Endothelial cell of umbilical vein (primary cell): ENCODE measurements at regions not wholly inside any gene's neighbourhood (a gene's known extent, or its start where the extent isn't known, plus 50 kb on each side); places are given as distances from the start of the nearest gene placed in this dataset.

ENCODE experiments used
- EZH2 ChIP-seq: IDR thresholded peaks from 2 replicates; pipeline ENCODE4 v1.6.1; 2012; ENCODE audit warnings: borderline replicate concordance, low read depth, mild to moderate bottlenecking, moderate library complexity, low read length, inconsistent platforms; ENCODE audit not compliant: severe bottlenecking
- POLR2AphosphoS5 ChIP-seq: IDR thresholded peaks from 2 replicates; pipeline ENCODE4 v1.6.1; 2012; ENCODE audit warnings: low read depth, mild to moderate bottlenecking, control low read depth, low read length, moderate library complexity; ENCODE audit not compliant: insufficient read depth
- TF ChIP-seq, protein P1 (sequence below), 2 donors: IDR thresholded peaks; 1 replicate in 1 of 2; 2 replicates in 1 of 2; pipeline ENCODE4 v1.5.1; 2011; ENCODE audit warnings: low read length in 2 of 2, mild to moderate bottlenecking in 2 of 2, moderate library complexity in 2 of 2, control low read depth in 1 of 2, inconsistent platforms in 1 of 2, low read depth in 1 of 2; ENCODE audit not compliant: insufficient read depth in 1 of 2; ENCODE audit errors: extremely low read depth in 1 of 2

DNA sequence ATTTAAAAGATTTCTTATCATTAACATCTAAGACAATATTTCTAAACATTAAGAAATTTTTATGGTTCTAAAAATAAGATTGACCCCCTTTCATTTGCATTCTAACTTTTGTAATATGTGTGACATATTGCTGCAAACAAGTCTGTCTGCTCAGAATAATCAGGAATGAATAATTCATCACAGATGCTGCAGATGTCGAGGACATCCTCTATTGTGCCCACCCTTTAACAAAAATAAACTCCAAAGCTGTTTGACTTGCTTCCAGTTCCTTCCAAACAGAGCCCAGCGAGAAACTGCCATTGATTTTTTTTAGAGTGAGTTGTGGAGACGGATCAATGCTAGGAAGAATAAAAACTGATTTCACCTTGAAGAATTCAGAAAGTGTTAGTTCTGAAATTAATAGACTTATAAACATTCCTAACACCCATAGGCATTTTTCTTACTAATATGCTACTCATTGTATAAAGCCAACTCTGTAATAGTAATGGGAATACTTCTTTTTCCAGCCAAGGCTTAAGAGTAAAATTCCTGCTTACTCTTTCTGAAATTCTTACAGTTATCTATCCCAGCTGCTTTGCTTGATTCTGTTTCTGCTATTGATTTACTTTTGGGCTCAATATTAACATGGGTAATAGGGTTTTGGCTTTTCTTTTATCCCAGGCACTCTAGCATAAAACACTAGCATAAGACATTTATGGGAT is 244.8 kb upstream of the FAM83B start:
- TF ChIP-seq EZH2, result no peak
- TF ChIP-seq, protein P1, sequence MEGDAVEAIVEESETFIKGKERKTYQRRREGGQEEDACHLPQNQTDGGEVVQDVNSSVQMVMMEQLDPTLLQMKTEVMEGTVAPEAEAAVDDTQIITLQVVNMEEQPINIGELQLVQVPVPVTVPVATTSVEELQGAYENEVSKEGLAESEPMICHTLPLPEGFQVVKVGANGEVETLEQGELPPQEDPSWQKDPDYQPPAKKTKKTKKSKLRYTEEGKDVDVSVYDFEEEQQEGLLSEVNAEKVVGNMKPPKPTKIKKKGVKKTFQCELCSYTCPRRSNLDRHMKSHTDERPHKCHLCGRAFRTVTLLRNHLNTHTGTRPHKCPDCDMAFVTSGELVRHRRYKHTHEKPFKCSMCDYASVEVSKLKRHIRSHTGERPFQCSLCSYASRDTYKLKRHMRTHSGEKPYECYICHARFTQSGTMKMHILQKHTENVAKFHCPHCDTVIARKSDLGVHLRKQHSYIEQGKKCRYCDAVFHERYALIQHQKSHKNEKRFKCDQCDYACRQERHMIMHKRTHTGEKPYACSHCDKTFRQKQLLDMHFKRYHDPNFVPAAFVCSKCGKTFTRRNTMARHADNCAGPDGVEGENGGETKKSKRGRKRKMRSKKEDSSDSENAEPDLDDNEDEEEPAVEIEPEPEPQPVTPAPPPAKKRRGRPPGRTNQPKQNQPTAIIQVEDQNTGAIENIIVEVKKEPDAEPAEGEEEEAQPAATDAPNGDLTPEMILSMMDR (IDR thresholded peaks at IDR 0.05; ENCODE audit: extremely low read depth in 1 of 2, insufficient read depth in 1 of 2, low read depth in 1 of 2, low read length in 2 of 2), result no peak
- no peak for TF ChIP-seq POLR2AphosphoS5
